ENCODE measurements at regions not wholly inside any gene's neighbourhood (a gene's known extent, or its start where the extent isn't known, plus 50 kb on each side); places are given as distances from the start of the nearest gene placed in this dataset.

DNA sequence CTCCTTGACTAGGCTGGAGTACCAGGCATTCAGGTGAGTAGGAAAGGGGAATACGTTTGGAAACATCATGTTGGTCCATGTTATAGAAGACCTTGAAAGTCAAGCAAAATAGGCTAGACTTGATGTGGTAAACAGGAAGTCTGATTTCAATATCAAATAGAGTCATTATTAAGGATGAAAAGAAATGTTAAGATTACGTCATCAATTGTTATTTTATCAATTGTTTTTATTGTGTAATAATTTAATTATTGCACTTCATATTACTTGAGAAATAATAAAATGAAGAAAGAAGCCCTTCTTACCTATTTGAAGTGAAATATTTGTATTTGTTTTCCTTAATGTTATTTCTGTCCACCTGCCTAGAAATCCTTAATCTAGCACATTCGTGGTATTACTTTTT is 361.0 kb upstream of the HAND2 start:
- intact Hi-C loops (cut with micrococcal nuclease) = no loop called here
- Mint-ChIP-seq H3K36me3 (ENCODE audit: low read depth) (no peaks in the 10 kb centered on the region), H3K4me1 (no peaks in the 10 kb centered on the region), H3K27me3 (no peaks in the 10 kb centered on the region), H3K27ac (no peak overlapping the region), H3K9me3 (peaks cover 8% of the 10 kb centered on the region), H3K4me3 (no peak overlapping the region)
- no peak for DNase-seq

DNA sequence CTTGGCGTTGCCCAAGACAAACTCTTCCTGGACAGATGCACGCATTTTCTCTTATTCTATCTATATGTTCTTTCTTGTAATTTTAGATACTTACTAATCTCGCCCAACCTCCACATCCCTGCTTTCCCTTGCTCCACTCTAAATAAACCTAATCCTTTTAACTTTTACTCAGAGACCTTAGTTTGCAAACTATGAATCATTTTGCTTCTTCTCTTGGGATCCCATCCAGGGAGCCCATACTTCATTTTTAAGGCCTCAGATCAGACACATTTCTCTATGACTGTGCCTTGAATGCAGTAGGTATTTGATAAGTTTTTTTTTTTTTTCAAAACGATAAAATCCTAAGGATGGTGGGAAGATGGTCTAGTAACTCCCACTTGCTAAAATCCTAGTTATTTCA is 353.8 kb upstream of the HAND2 start:
- Mint-ChIP-seq H3K4me3 (no peak overlapping the region), H3K4me1 (no peaks in the 10 kb centered on the region), H3K27me3 (no peaks in the 10 kb centered on the region), H3K9me3 (peaks cover 6% of the 10 kb centered on the region), H3K27ac (no peak overlapping the region), H3K36me3 (ENCODE audit: low read depth) (no peaks in the 10 kb centered on the region)
- no peak for DNase-seq
- intact Hi-C loops (cut with micrococcal nuclease) = no loop called here

DNA sequence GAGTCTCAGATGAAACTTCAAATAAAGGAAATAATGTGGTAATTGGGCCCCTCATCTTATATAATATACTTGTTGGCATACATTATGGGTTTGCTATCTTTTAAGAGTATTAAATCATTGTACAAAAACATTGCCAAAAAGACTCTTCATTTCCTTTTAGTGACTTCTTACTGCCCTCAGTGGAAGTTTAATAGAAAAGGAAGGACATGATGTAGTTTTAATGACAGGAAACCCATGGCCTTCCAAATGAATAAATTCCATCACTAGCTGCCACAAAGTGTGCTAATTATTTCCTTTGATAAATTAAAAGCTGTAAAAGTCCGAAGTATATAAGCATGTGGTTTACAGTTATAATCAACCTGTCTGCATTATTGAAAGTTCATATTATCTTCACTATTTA is 350.9 kb upstream of the HAND2 start:
- intact Hi-C loops (cut with micrococcal nuclease) = no loop called here
- H3K4me1 Mint-ChIP-seq = no peaks in the 10 kb centered on the region
- no peaks in the 10 kb centered on the region for H3K36me3 Mint-ChIP-seq (ENCODE audit: low read depth)
- no peak for DNase-seq
- no peak overlapping the region for H3K4me3 Mint-ChIP-seq
- H3K9me3 Mint-ChIP-seq = no peaks in the 10 kb centered on the region
- H3K27me3 Mint-ChIP-seq = no peaks in the 10 kb centered on the region
- no peak overlapping the region for H3K27ac Mint-ChIP-seq

DNA sequence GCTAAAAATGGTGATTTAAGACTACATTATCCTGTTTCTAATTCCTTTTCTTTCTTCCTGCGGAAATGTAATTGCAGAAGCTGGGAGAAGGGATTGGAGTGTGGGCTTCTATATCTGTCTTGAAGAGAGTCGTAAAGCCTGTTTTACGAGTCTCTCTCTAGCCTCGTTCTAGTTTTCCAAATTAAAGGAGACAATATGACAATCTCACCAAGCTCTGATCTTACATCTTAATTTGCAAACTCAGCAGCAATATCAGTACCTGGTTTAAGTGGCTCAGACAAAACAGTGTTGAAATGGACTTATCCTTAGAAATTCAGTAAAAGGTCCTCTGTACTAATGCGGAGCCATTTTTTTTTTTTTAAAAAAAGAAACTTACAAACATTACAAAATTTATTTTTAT is 349.5 kb upstream of the HAND2 start:
- intact Hi-C loops (cut with micrococcal nuclease) = no loop called here
- no peaks in the 10 kb centered on the region for H3K9me3 Mint-ChIP-seq
- H3K4me3 Mint-ChIP-seq = no peak overlapping the region
- H3K27me3 Mint-ChIP-seq = no peaks in the 10 kb centered on the region
- DNase-seq = no peak
- H3K27ac Mint-ChIP-seq = no peak overlapping the region
- H3K4me1 Mint-ChIP-seq = no peaks in the 10 kb centered on the region
- no peaks in the 10 kb centered on the region for H3K36me3 Mint-ChIP-seq (ENCODE audit: low read depth)

DNA sequence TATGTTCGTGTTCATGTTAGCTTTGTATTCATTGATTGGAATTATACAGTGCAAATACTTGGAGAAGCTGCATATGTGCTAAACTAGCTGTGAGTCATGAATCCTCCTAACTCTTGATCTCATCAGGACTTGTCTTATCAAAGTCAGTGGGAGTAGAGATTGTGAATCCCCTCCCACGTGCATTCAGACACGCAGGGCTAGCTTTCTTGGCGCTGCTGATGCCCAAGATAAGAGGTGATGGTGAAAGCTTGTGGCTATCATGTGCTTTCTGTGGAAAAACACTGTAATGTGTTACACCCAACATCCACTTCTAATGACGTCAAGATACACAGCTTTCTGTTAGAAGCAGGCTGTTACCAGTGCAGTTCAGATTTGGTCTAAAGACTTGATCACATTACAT is 348.7 kb upstream of the HAND2 start:
- no peaks in the 10 kb centered on the region for H3K9me3 Mint-ChIP-seq
- no peak overlapping the region for H3K27ac Mint-ChIP-seq
- no peaks in the 10 kb centered on the region for H3K4me1 Mint-ChIP-seq
- no peaks in the 10 kb centered on the region for H3K27me3 Mint-ChIP-seq
- DNase-seq = no peak
- H3K4me3 Mint-ChIP-seq = no peak overlapping the region
- intact Hi-C loops (cut with micrococcal nuclease) = no loop called here
- no peaks in the 10 kb centered on the region for H3K36me3 Mint-ChIP-seq (ENCODE audit: low read depth)

DNA sequence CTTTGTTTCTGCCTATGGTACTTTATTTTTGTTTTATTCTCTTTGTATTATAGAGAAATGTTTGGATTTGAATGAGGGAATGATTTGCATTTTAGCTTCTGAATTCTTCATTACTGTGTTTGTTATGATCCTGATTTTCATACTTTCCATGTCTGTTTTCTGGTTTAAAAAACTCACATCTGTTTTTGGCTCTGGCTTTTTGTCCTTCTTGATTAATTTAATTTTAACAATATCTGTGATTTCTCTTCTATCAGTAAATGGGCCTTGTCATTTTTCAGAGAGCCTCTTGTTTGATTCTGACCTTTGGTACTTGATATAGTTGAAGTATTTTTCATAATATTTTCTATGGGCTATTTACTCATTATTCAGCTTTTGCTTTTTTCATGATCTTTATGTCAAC is 341.6 kb upstream of the HAND2 start:
- DNase-seq = no peak
- intact Hi-C loops (cut with micrococcal nuclease) = no loop called here

DNA sequence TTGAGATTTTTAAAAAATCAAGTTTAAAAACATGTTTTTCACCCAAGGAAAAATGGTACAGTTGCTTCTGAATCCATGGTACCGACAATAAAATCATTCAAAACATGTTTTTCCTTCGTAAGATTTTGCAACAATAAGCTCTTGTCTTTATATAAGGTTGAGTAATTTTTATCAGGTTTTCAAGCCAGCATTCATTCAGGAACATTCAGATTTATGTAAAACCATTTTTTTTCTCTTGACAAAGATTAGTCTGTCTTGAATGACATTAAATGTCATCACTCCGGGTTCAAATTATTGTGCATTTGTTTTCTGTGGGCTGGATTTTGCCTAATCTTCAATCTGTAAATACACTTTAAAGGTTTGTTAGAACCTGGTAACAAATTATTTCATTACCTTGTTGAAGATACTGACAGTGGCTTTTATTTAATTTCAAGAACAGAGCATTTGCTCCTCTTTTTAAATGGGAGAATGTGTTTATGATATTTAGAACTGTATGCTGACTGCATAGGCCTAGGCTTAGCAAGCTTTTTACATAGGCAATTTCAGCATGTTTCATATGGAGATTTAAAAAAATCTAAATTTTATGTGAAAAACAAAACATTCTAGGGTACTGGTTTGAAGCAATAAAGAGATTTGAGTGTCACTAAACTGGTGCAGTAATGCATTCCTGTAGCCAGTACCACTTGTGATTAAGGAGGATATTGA is 336.4 kb upstream of the HAND2 start:
- Mint-ChIP-seq H3K27ac (no peak overlapping the region), H3K4me1 (no peaks in the 10 kb centered on the region), H3K9me3 (peaks cover 5% of the 10 kb centered on the region), H3K36me3 (ENCODE audit: low read depth) (no peaks in the 10 kb centered on the region), H3K27me3 (no peaks in the 10 kb centered on the region), H3K4me3 (no peak overlapping the region)
- intact Hi-C loops (cut with micrococcal nuclease) = no loop called here
- DNase-seq = no peak

More for the DNA sequence above, 341.6 kb upstream of the HAND2 start:
- H3K9me3 Mint-ChIP-seq = no peaks in the 10 kb centered on the region
- no peaks in the 10 kb centered on the region for H3K27me3 Mint-ChIP-seq
- no peaks in the 10 kb centered on the region for H3K36me3 Mint-ChIP-seq (ENCODE audit: low read depth)
- no peaks in the 10 kb centered on the region for H3K4me1 Mint-ChIP-seq
- no peak overlapping the region for H3K27ac Mint-ChIP-seq
- H3K4me3 Mint-ChIP-seq = no peak overlapping the region

DNA sequence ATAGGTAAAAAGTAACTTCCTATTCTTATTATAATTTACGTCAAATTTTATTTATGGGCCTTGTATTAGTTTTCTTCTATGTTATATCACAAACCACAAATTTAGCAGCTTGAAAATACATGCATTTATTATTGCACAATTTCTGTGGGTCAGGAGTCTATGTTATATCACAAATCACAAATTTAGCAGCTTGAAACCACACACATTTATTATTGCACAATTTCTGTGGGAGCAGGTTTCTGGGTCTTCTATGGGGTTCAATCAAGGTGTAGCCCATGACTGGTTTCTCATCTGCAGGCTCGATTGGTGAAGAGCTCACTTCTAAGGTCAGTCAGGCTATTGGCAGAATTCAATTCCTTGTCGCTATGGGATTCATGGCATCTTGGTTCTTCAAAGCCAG is 332.7 kb upstream of the HAND2 start:
- H3K27ac Mint-ChIP-seq = no peak overlapping the region
- no peak overlapping the region for H3K4me3 Mint-ChIP-seq
- no peaks in the 10 kb centered on the region for H3K36me3 Mint-ChIP-seq (ENCODE audit: low read depth)
- DNase-seq = no peak
- H3K4me1 Mint-ChIP-seq = no peaks in the 10 kb centered on the region
- no peaks in the 10 kb centered on the region for H3K27me3 Mint-ChIP-seq
- intact Hi-C loops (cut with micrococcal nuclease) = no loop called here
- peaks cover 5% of the 10 kb centered on the region for H3K9me3 Mint-ChIP-seq

DNA sequence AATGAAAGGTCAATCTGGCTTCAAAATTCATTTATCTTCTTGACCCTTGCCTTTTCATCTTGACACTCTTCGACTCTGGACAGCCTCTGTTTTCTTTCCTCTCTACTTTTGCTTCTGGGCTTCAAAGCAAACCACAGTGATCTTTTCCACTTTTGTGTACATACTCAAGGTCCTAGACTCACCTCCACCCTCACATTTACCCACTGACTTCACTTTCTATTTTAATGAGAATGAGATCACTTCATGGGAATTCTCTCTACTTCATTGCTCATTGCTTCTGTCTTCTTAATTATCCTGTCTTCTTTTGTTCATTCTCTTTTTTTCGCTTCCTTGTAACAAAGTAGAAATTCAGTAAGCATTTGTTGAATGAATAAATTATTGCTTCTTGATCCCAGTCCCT is 330.1 kb upstream of the HAND2 start:
- H3K27me3 Mint-ChIP-seq = no peaks in the 10 kb centered on the region
- no peaks in the 10 kb centered on the region for H3K4me1 Mint-ChIP-seq
- H3K9me3 Mint-ChIP-seq = peaks cover 5% of the 10 kb centered on the region
- intact Hi-C loops (cut with micrococcal nuclease) = no loop called here
- H3K36me3 Mint-ChIP-seq (ENCODE audit: low read depth) = no peaks in the 10 kb centered on the region
- DNase-seq = no peak
- H3K27ac Mint-ChIP-seq = no peak overlapping the region
- H3K4me3 Mint-ChIP-seq = no peak overlapping the region

DNA sequence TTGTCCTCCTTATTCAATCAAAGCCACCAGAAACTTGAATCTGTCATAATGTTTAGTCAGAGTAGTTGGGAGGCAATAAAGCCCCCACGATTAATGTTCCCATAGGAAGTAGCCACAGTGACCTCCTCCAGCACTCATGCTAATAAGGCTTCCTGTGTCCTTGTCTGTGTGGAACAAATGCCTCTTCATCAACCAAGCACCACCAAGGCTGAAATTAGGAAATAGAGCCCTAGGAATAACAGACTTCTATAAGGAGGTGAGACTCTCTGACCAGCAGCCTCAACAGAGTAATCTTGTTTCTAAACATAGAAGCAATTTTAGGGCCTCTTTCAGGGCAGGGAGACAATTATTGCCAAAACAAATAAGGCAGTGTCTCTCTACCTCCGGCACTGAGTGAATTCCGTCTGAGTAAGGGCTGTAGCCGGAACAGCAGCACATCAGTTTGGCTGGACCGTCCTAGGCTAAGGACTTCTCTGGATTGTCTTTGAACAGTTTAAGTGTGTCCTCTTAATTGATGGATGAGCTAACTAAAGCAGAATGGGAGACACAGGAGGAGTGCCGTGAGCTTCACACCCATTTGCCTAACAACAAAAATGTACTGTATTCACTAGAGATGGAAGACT is 329.2 kb upstream of the HAND2 start:
- intact Hi-C loops (cut with micrococcal nuclease) = no loop called here
- no peaks in the 10 kb centered on the region for H3K36me3 Mint-ChIP-seq (ENCODE audit: low read depth)
- no peaks in the 10 kb centered on the region for H3K4me1 Mint-ChIP-seq
- no peak overlapping the region for H3K4me3 Mint-ChIP-seq
- no peaks in the 10 kb centered on the region for H3K9me3 Mint-ChIP-seq
- no peaks in the 10 kb centered on the region for H3K27me3 Mint-ChIP-seq
- DNase-seq = no peak
- H3K27ac Mint-ChIP-seq = no peak overlapping the region

DNA sequence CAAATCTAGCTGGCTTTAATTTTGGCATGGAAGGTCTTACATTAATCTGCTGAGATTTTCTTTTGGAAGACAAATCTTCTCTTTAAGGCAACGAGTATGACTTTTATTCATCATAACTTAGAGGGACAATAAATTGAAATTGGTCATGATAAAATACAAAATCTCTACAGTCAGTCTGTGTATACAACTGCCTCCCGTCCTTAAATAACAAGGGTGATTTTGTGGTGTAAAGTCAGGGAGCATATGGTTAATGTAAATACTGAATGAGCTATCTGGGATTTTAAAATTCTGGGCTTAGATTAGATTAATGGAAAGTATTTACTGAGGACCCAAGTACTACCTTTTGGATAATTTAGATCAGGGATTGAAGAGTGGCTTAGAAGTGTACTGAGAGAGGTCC is 328.4 kb upstream of the HAND2 start:
- Mint-ChIP-seq H3K36me3 (ENCODE audit: low read depth) (no peaks in the 10 kb centered on the region), H3K4me3 (no peak overlapping the region), H3K27ac (no peak overlapping the region), H3K27me3 (no peaks in the 10 kb centered on the region), H3K4me1 (no peaks in the 10 kb centered on the region), H3K9me3 (no peaks in the 10 kb centered on the region)
- DNase-seq = no peak
- intact Hi-C loops (cut with micrococcal nuclease) = no loop called here

DNA sequence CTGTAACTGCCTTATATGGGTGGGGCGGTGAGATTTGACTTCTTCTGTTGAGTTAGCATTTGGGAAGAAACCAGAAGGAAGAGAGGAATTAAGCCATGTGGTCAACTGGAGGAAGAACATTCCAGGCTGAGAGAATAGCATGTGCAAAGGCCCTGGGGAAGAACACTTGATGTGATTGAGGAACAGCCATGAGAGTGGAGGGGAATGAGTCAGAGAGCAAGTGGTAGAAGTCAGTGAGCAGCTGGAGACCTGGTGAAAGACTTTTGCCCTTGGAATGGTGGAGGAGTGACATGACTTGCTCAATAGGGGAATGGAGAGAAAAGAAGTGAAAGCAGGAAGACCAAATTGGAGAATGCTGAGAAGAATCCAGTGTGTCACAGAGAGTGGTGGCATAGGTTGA is 327.8 kb upstream of the HAND2 start:
- Mint-ChIP-seq H3K4me3 (no peak overlapping the region), H3K36me3 (ENCODE audit: low read depth) (no peaks in the 10 kb centered on the region), H3K4me1 (no peaks in the 10 kb centered on the region), H3K27me3 (no peaks in the 10 kb centered on the region), H3K9me3 (no peaks in the 10 kb centered on the region), H3K27ac (no peak overlapping the region)
- intact Hi-C loops (cut with micrococcal nuclease) = no loop called here
- DNase-seq = no peak

DNA sequence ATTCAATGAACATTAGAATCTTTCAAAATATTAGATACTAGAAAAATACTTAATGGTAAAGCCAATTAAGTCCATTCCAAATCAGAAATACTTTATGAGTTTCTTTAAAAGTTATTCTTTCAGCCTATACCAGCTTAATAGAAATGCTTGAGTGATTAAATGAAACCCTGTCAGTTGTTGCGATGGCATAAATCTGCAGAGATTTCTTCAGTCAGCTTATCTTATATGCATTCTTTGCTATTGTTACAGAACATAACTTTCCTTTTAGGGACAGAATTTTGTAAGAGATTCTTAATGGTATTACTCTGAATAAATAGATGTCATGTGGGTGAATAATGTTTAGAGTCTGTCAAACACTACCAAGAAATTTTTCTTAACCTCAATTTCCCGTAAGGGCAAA is 325.0 kb upstream of the HAND2 start:
- H3K27me3 Mint-ChIP-seq = no peaks in the 10 kb centered on the region

DNA sequence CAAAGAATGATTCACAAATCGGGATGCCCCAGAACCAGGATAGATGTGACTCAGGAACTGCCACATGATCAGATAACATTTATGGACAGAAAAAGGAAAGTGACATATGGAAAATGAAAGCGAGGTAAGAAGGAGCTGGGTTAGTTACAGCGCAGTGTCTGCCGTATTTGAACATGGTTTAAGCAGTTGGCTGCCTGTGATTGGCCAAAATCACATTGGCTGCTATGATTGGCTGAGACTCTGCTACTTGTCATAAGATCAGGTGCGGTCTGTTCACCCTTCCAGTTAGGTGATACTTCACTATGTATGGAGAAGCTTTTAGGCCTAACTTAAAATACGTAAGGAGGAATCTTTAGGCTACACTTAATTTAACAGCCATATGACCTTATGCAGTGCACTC is 322.7 kb upstream of the HAND2 start:
- Mint-ChIP-seq H3K4me3 (no peak overlapping the region), H3K36me3 (ENCODE audit: low read depth) (no peaks in the 10 kb centered on the region), H3K27me3 (no peaks in the 10 kb centered on the region), H3K9me3 (no peaks in the 10 kb centered on the region), H3K4me1 (no peaks in the 10 kb centered on the region), H3K27ac (no peak overlapping the region)
- intact Hi-C loops (cut with micrococcal nuclease) = no loop called here
- no peak for DNase-seq

More for the DNA sequence above, 325.0 kb upstream of the HAND2 start:
- Mint-ChIP-seq H3K4me1 (no peaks in the 10 kb centered on the region), H3K27ac (no peak overlapping the region), H3K4me3 (no peak overlapping the region), H3K36me3 (ENCODE audit: low read depth) (no peaks in the 10 kb centered on the region), H3K9me3 (no peaks in the 10 kb centered on the region)
- no peak for DNase-seq
- intact Hi-C loops (cut with micrococcal nuclease) = no loop called here

DNA sequence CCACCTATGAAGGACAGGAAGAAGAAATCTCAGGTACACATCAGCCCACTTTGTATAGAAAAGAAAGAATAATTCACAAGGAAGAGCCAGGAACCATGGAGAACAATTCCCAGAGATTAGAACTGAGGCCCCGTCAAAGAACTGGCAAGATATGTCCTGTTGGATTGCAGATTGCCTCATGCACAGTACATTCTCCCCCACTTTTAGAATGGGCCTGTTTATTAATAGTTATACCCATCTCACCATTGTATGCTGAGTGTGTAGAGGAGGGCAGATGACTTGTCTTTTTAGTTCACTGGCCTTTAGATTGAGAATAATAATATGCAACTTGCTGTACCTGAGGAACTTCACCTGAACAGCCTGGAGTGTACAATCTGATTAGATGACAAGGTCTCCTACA is 315.6 kb upstream of the HAND2 start:
- H3K36me3 Mint-ChIP-seq (ENCODE audit: low read depth) = no peaks in the 10 kb centered on the region
- no peaks in the 10 kb centered on the region for H3K4me1 Mint-ChIP-seq
- no peak overlapping the region for H3K27ac Mint-ChIP-seq
- no peaks in the 10 kb centered on the region for H3K27me3 Mint-ChIP-seq
- intact Hi-C loops (cut with micrococcal nuclease) = no loop called here
- no peak for DNase-seq
- no peaks in the 10 kb centered on the region for H3K9me3 Mint-ChIP-seq
- no peak overlapping the region for H3K4me3 Mint-ChIP-seq

All from activated CD4-positive, alpha-beta T cell treated with anti-CD3 and anti-CD28 coated beads, Interleukin-2, amount 10 ng/mL, durations not matched to agents 24 days and 14 days (primary cell).